ENCODE measurements at regions not wholly inside any gene's neighbourhood (a gene's known extent, or its start where the extent isn't known, plus 50 kb on each side); places are given as distances from the start of the nearest gene placed in this dataset.

- TF ChIP-seq POLR2A (IDR thresholded peaks at IDR 0.05) (no peak), CTCF (IDR thresholded peaks at IDR 0.05) (no peak)
- no peak overlapping the region for H3K4me3 ChIP-seq
- WGBS, 2 donors, result 54 to 70% methylated on average over 7 of the region's 7 CpGs
- H3K9me3 ChIP-seq, result no peaks in the 10 kb centered on the region
- H3K27ac ChIP-seq, result peak overlapping the region; percentile 73 to 85 (median 81)
- H3K4me1 ChIP-seq, result peaks cover 0 to 27% (median 4%) of the 10 kb centered on the region in 3 donors
- H3K36me3 ChIP-seq, result no peaks in the 10 kb centered on the region
- no peaks in the 10 kb centered on the region for H3K27me3 ChIP-seq
- DNase-seq, result no peak
- intact Hi-C loops (cut with DNase I), result no loop called here
Measured at GRCh38 chr6:885051-885590, 192.2 kb upstream of the EXOC2 start.

- DNase-seq, result no peak
- WGBS, 2 donors, result 44 to 63% methylated on average over 2 of the region's 2 CpGs
- Histone ChIP-seq H3K36me3 (no peaks in the 10 kb centered on the region), H3K27me3 (no peaks in the 10 kb centered on the region), H3K27ac (peak overlapping the region; percentile 73 to 85 (median 81)), H3K9me3 (no peaks in the 10 kb centered on the region), H3K4me1 (peaks cover 0 to 23% (median 4%) of the 10 kb centered on the region in 3 donors), H3K4me3 (no peak overlapping the region)
- no peak for TF ChIP-seq POLR2A (IDR thresholded peaks at IDR 0.05)
- TF ChIP-seq CTCF (IDR thresholded peaks at IDR 0.05), result no peak
- intact Hi-C loops (cut with DNase I), result no loop called here
Measured at GRCh38 chr6:884570-884969, 191.6 kb upstream of the EXOC2 start.

GRCh38 chr6:882084-882598 is 189.2 kb upstream of the EXOC2 start:
- WGBS, 2 donors, result 76 to 82% methylated on average over 2 to 10 of the region's 11 CpGs
- no peak for DNase-seq
- Histone ChIP-seq H3K27ac (no peak overlapping the region), H3K4me1 (peaks cover 0 to 35% (median 4%) of the 10 kb centered on the region in 3 donors), H3K9me3 (no peaks in the 10 kb centered on the region), H3K4me3 (no peak overlapping the region), H3K36me3 (no peaks in the 10 kb centered on the region), H3K27me3 (no peaks in the 10 kb centered on the region)
- intact Hi-C loops (cut with DNase I), result no loop called here
- TF ChIP-seq POLR2A (IDR thresholded peaks at IDR 0.05) (no peak), CTCF (IDR thresholded peaks at IDR 0.05) (no peak)

- DNase-seq, result no peak
- H3K4me1 ChIP-seq, result peaks cover 0 to 11% (median 0%) of the 10 kb centered on the region in 3 donors
- intact Hi-C loops (cut with DNase I), result no loop called here
- H3K4me3 ChIP-seq, result no peak overlapping the region
- peaks cover 0 to 5% (median 0%) of the 10 kb centered on the region in 4 donors for H3K27me3 ChIP-seq
- peak in 1 of 6 experiments; percentile 26 for TF ChIP-seq CTCF (IDR thresholded peaks at IDR 0.05)
- no peak for TF ChIP-seq POLR2A (IDR thresholded peaks at IDR 0.05)
- no peaks in the 10 kb centered on the region for H3K36me3 ChIP-seq
- H3K9me3 ChIP-seq, result no peaks in the 10 kb centered on the region
- WGBS, 2 donors, result 43 to 72% methylated on average over 10 to 11 of the region's 11 CpGs
- no peak overlapping the region for H3K27ac ChIP-seq
Measured at GRCh38 chr6:878179-878578, 185.2 kb upstream of the EXOC2 start.

GRCh38 chr6:875012-875411 is 182.1 kb upstream of the EXOC2 start:
- peaks cover 0 to 5% (median 0%) of the 10 kb centered on the region in 4 donors for H3K27me3 ChIP-seq
- whole genome bisulfite sequencing, 2 donors, result 70 to 80% methylated on average over 5 to 8 of the region's 8 CpGs
- H3K4me1 ChIP-seq, result peaks cover 0 to 11% (median 0%) of the 10 kb centered on the region in 3 donors
- no peak overlapping the region for H3K27ac ChIP-seq
- DNase-seq, result no peak
- intact Hi-C loops (cut with DNase I), result no loop called here
- H3K4me3 ChIP-seq, result no peak overlapping the region
- H3K36me3 ChIP-seq, result no peaks in the 10 kb centered on the region
- H3K9me3 ChIP-seq, result no peaks in the 10 kb centered on the region
- no peak for TF ChIP-seq POLR2A (IDR thresholded peaks at IDR 0.05)
- no peak for TF ChIP-seq CTCF (IDR thresholded peaks at IDR 0.05)

Data from esophagus squamous epithelium (tissue), 5 donors.